ENCODE measurements at regions not wholly inside any gene's neighbourhood (a gene's known extent, or its start where the extent isn't known, plus 50 kb on each side); places are given as distances from the start of the nearest gene placed in this dataset.

GRCh38 chr5:116769470-116769869, 194.8 kb upstream of the SEMA6A start:
- intact Hi-C loops (cut with micrococcal nuclease) = no loop called here
- TF ChIP-seq GATA2 (IDR thresholded peaks at IDR 0.05; ENCODE audit: insufficient read depth, insufficient read length, low read depth, low read length) (no peak), POLR2A (IDR thresholded peaks at IDR 0.05; ENCODE audit: low read depth, low read length) (no peak), POLR2AphosphoS5 (IDR thresholded peaks at IDR 0.05; ENCODE audit: insufficient read depth, low read depth, low read length) (no peak), MAX (IDR thresholded peaks at IDR 0.05; ENCODE audit: insufficient read depth, insufficient read length) (no peak), EZH2 (IDR thresholded peaks at IDR 0.05; ENCODE audit: borderline replicate concordance, low read depth, low read length, severe bottlenecking) (no peak), MYC (IDR thresholded peaks at IDR 0.05; ENCODE audit: low read depth, low read length) (no peak), FOS (IDR thresholded peaks at IDR 0.05; ENCODE audit: borderline replicate concordance, insufficient read depth, low read length) (no peak), JUN (IDR thresholded peaks at IDR 0.05; ENCODE audit: borderline replicate concordance, insufficient read depth, insufficient read length, low read depth) (no peak)
- TF ChIP-seq, protein P1, sequence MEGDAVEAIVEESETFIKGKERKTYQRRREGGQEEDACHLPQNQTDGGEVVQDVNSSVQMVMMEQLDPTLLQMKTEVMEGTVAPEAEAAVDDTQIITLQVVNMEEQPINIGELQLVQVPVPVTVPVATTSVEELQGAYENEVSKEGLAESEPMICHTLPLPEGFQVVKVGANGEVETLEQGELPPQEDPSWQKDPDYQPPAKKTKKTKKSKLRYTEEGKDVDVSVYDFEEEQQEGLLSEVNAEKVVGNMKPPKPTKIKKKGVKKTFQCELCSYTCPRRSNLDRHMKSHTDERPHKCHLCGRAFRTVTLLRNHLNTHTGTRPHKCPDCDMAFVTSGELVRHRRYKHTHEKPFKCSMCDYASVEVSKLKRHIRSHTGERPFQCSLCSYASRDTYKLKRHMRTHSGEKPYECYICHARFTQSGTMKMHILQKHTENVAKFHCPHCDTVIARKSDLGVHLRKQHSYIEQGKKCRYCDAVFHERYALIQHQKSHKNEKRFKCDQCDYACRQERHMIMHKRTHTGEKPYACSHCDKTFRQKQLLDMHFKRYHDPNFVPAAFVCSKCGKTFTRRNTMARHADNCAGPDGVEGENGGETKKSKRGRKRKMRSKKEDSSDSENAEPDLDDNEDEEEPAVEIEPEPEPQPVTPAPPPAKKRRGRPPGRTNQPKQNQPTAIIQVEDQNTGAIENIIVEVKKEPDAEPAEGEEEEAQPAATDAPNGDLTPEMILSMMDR (IDR thresholded peaks at IDR 0.05; ENCODE audit: extremely low read depth in 1 of 2, insufficient read depth in 1 of 2, low read depth in 1 of 2, low read length in 2 of 2) = no peak
- Histone ChIP-seq H3K4me3 (replicated peaks in 1 of 3; ENCODE audit: insufficient read depth in 1 of 3, low read depth in 1 of 3, low read length in 3 of 3) (no peak overlapping the region), H3K9me3 (replicated peaks; ENCODE audit: control insufficient read depth, insufficient read depth, low read length) (no peaks in the 10 kb centered on the region), H3K27me3 (ENCODE audit: control insufficient read depth in 2 of 2, insufficient read depth in 2 of 2, low read length in 2 of 2) (no peaks in the 10 kb centered on the region), H2AFZ (ENCODE audit: low read depth, low read length) (no peak overlapping the region), H3K36me3 (ENCODE audit: control insufficient read depth in 2 of 2, extremely low read depth in 1 of 2, insufficient read depth in 2 of 2, low read length in 2 of 2) (no peaks in the 10 kb centered on the region), H3K27ac (ENCODE audit: insufficient read depth, low read depth, low read length) (no peak overlapping the region), H3K79me2 (ENCODE audit: control insufficient read depth, insufficient read depth, low read length) (no peaks in the 10 kb centered on the region), H4K20me1 (replicated peaks; ENCODE audit: control insufficient read depth, extremely low read depth, insufficient read depth, low read length) (no peaks in the 10 kb centered on the region), H3K9me1 (replicated peaks; ENCODE audit: control insufficient read depth, extremely low read depth, insufficient read depth, low read length) (no peaks in the 10 kb centered on the region), H3K4me1 (ENCODE audit: control insufficient read depth, extremely low read depth, insufficient read depth, low read length) (no peaks in the 10 kb centered on the region), H3K4me2 (ENCODE audit: insufficient read depth, low read length) (no peak overlapping the region), H3K9ac (replicated peaks; ENCODE audit: extremely low read depth, insufficient read depth, low read length) (no peak overlapping the region)
- BruUV-seq (replicated peaks) = no TSS peak
- dilution Hi-C loops (cut with MboI; ENCODE audit: extremely low pct_ligation_motif_present, low sequenced_read_pairs) = no loop called here
- DNase-seq (ENCODE audit: low read depth, low spot score) (no peak), FAIRE-seq (no peak)
- POLR2A ChIA-PET = no interaction called here
- CTCF ChIA-PET = no interaction called here
